Activated CD8-positive, alpha-beta T cell treated with anti-CD3 and anti-CD28 coated beads, Interleukin-2, amount 10 ng/mL, durations not matched to agents 7 days and 5 days (primary cell): ENCODE measurements at regions not wholly inside any gene's neighbourhood (a gene's known extent, or its start where the extent isn't known, plus 50 kb on each side); places are given as distances from the start of the nearest gene placed in this dataset.

Source experiments
- ATAC-seq: fragments of 150-1000 bp; cut with Tn5 transposase; one replicate; pipeline ENCODE4 v1.10.0; 2021; ENCODE audit warnings: moderate library complexity
- CTCF ChIA-PET: fragments of 350-600 bp; sonication (Branson Sonifier 250); formaldehyde crosslinking; loops from one replicate; lab custom pipeline; 2021; ENCODE audit warnings: antibody characterized with exemption; lab: Charles Lee
- POLR2A ChIA-PET: fragments of 350-600 bp; sonication (Branson Sonifier 250); formaldehyde crosslinking; loops from one replicate; lab custom pipeline; 2021; ENCODE audit warnings: antibody characterized with exemption; lab: Charles Lee
- DNase-seq: peaks from one replicate; pipeline ENCODE4 v3.0.0-alpha.2; 2020
- H3K27ac Mint-ChIP-seq: one replicate; pipeline ENCODE4 v1.8.0; 2021; ENCODE audit warnings: mild to moderate bottlenecking, mixed read lengths
- H3K27me3 Mint-ChIP-seq: one replicate; pipeline ENCODE4 v1.8.0; 2021; ENCODE audit warnings: low read depth, mixed read lengths
- H3K36me3 Mint-ChIP-seq: one replicate; pipeline ENCODE4 v1.8.0; 2021; ENCODE audit warnings: low read depth, mixed read lengths
- H3K4me1 Mint-ChIP-seq: one replicate; pipeline ENCODE4 v1.8.0; 2021; ENCODE audit warnings: low read depth, mixed read lengths
- H3K4me3 Mint-ChIP-seq: one replicate; pipeline ENCODE4 v1.8.0; 2021; ENCODE audit warnings: mild to moderate bottlenecking, mixed read lengths
- H3K9me3 Mint-ChIP-seq: one replicate; pipeline ENCODE4 v1.8.0; 2022; ENCODE audit warnings: mixed read lengths; ENCODE audit not compliant: insufficient read depth

DNA sequence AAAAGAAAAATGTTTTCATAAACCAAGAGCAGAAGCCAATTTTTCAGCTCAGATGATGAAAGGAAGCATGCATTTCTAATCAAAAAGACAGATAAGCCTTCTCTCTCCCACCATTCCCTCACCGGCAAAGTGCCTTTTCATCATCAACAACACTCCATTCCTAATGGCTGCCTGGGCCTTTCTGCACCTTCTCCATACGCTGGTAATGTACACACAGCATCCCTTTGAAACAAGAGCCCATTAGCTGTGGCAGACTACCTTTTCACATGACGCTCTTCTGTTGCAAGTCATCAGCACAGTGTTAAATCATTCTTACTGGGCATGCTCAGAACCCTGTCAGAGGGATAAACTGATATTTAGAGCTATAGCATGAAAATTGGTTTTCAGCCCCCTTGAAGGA, 408.9 kb downstream of the MEIS1 start:
- no peaks in the 10 kb centered on the region for H3K4me1 Mint-ChIP-seq
- POLR2A ChIA-PET: no interaction called here
- H3K27ac Mint-ChIP-seq: no peak overlapping the region
- DNase-seq (no peak), ATAC-seq (no peak)
- H3K27me3 Mint-ChIP-seq: no peaks in the 10 kb centered on the region
- no peak overlapping the region for H3K4me3 Mint-ChIP-seq
- H3K36me3 Mint-ChIP-seq: no peaks in the 10 kb centered on the region
- CTCF ChIA-PET: no interaction called here
- peaks cover 9% of the 10 kb centered on the region for H3K9me3 Mint-ChIP-seq

DNA sequence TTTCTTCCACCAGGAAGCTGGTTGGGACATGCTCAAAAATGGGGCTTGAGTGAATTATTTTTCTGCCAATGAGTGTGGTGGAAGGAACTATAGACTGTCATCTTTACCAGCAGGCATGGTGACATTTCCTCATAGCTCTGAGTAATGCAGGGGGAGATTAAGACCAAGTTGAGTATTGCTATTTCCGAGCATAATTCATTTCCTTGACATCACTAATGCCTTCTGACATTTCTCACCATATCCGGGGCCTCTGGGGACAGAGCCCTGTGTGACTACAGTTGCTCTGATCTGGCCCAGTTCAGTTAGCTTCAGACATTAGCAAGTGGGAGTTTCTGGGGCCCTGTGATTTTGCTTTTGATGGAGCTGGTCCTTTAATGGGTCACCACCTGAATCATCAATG, 410.4 kb downstream of the MEIS1 start:
- DNase-seq (no peak), ATAC-seq (no peak)
- peaks cover 5% of the 10 kb centered on the region for H3K9me3 Mint-ChIP-seq
- H3K4me3 Mint-ChIP-seq: no peak overlapping the region
- no peaks in the 10 kb centered on the region for H3K4me1 Mint-ChIP-seq
- H3K27ac Mint-ChIP-seq: no peak overlapping the region
- H3K36me3 Mint-ChIP-seq: no peaks in the 10 kb centered on the region
- POLR2A ChIA-PET: no interaction called here
- CTCF ChIA-PET: no interaction called here
- no peaks in the 10 kb centered on the region for H3K27me3 Mint-ChIP-seq

DNA sequence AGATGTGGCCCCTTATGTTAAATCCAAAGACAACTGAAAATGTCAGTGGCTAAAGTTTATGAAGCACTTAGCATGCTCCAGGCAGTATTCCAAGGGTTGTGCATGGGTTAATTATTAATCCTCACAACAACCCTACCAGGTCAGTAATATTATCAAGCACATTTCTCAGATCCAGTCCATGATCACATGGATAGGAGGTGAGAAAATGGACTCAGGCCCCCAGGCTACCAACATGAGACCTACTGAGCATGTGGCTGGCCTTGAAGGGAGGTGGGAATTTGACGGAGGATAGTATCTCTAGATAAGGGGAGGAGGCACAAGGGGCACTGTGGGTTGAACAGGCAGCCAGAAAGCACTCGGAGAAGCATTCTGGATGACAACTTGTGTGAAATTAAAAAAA, 412.0 kb downstream of the MEIS1 start:
- Mint-ChIP-seq H3K4me1 (no peaks in the 10 kb centered on the region), H3K36me3 (no peaks in the 10 kb centered on the region), H3K9me3 (no peaks in the 10 kb centered on the region), H3K27ac (no peak overlapping the region), H3K4me3 (no peak overlapping the region), H3K27me3 (no peaks in the 10 kb centered on the region)
- ChIA-PET POLR2A (no interaction called here), CTCF (no interaction called here)
- ATAC-seq: no peak
- DNase-seq: no peak

DNA sequence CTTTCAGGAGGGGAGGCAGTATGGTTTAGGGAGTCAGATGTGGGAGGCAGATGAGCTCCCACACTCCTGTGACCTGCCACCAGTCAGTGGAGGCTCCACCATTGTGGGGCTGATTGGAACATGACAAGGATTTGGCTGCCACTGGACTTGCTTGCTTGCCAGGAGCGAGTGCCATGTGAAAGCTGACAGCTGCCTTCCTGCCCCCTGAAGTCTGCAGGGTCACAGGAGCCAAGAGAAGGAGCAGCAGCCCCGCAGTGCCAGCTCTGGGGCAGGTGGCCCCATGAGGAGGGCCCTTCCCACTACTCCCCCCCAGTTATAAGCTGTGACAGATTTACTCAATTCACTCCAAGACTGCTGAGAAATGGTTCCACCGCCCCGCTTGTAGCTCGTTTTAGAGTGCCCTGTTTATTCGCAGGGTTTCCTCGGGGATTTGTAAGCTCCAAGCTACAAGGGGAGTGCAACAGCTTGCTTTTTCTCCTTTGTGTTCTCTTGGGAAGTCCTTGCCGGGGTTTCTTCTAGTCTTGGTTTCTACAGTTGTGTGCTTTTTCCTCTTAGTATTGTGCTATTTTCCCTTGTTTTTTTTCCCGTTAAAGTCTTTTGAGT, 414.3 kb downstream of the MEIS1 start:
- H3K9me3 Mint-ChIP-seq: no peaks in the 10 kb centered on the region
- H3K4me3 Mint-ChIP-seq: no peak overlapping the region
- no peak for ATAC-seq
- no peak for DNase-seq
- no peaks in the 10 kb centered on the region for H3K4me1 Mint-ChIP-seq
- no peaks in the 10 kb centered on the region for H3K27me3 Mint-ChIP-seq
- H3K27ac Mint-ChIP-seq: no peak overlapping the region
- ChIA-PET CTCF (no interaction called here), POLR2A (interaction anchor here (0.5 kb wide), 1 partner anchor 11 kb away, joined by 3 read pairs; no protein-coding TSS in a partner anchor)
- H3K36me3 Mint-ChIP-seq: no peaks in the 10 kb centered on the region

DNA sequence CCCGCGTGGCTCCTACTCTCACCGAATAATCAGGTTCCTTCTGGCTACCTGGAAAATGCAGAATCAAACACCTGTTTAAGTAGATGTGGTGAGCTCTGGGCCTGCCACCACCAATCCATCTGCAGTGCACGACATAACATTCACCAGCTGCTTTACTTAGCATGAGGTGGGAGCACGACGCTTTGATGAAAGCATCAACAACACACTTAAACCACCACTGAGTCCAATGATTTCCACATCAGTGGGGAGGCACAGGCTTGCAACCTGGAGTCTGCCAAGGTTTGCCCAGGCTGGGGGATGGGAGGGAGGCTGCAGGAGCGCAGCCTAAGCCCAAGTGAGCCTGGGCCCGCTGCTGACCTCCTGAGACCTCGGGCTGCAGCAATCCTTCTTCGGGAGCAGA, 415.5 kb downstream of the MEIS1 start:
- ChIA-PET CTCF (no interaction called here), POLR2A (no interaction called here)
- H3K36me3 Mint-ChIP-seq: no peaks in the 10 kb centered on the region
- no peaks in the 10 kb centered on the region for H3K9me3 Mint-ChIP-seq
- no peak overlapping the region for H3K27ac Mint-ChIP-seq
- H3K4me1 Mint-ChIP-seq: no peaks in the 10 kb centered on the region
- no peaks in the 10 kb centered on the region for H3K27me3 Mint-ChIP-seq
- no peak overlapping the region for H3K4me3 Mint-ChIP-seq
- ATAC-seq (no peak), DNase-seq (no peak)

DNA sequence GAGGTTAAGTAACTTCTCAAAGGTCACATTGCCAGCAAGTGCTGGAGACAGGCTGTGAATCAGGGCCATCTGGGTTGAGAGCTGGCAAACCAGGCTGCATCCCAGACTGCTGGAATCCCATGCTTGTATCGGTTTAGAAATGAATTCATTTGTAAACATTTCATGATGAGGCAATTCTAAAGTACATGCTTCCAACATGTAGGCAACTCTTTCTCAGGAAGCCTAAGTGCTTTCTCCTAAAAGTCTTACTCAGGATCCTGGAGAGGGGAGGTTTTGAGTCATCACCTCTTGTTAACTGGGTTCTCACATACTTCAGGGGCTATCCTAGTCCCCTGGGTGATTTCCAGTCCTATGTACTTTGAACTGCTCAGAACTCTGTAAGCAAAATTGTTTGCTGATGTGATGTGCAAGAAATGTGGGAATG, 416.5 kb downstream of the MEIS1 start:
- H3K27ac Mint-ChIP-seq: no peak overlapping the region
- DNase-seq (no peak), ATAC-seq (no peak)
- no peak overlapping the region for H3K4me3 Mint-ChIP-seq
- ChIA-PET CTCF (no interaction called here), POLR2A (no interaction called here)
- no peaks in the 10 kb centered on the region for H3K36me3 Mint-ChIP-seq
- no peaks in the 10 kb centered on the region for H3K27me3 Mint-ChIP-seq
- H3K4me1 Mint-ChIP-seq: no peaks in the 10 kb centered on the region
- no peaks in the 10 kb centered on the region for H3K9me3 Mint-ChIP-seq

DNA sequence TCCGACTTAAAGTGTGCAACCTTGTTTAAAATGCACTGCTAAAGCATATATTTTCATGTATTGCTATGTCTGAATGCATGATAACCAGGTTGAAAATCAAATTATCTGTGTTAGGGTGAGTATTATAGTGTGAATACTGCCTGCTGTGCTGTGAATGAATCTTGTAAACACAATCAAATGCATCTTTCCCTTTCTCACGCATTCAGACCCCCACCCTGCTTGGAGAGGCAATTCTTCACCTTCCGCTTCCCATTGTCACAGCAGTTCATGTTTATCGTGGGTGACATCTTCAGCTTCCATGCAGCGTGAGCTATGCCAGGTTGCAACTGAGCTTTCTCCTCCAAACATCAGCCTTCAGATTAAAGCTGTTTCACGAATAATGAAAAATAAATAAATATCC, 418.0 kb downstream of the MEIS1 start:
- no peak overlapping the region for H3K27ac Mint-ChIP-seq
- ATAC-seq (no peak), DNase-seq (no peak)
- no peak overlapping the region for H3K4me3 Mint-ChIP-seq
- no peaks in the 10 kb centered on the region for H3K9me3 Mint-ChIP-seq
- POLR2A ChIA-PET: no interaction called here
- H3K4me1 Mint-ChIP-seq: no peaks in the 10 kb centered on the region
- CTCF ChIA-PET: no interaction called here
- no peaks in the 10 kb centered on the region for H3K36me3 Mint-ChIP-seq
- H3K27me3 Mint-ChIP-seq: no peaks in the 10 kb centered on the region

DNA sequence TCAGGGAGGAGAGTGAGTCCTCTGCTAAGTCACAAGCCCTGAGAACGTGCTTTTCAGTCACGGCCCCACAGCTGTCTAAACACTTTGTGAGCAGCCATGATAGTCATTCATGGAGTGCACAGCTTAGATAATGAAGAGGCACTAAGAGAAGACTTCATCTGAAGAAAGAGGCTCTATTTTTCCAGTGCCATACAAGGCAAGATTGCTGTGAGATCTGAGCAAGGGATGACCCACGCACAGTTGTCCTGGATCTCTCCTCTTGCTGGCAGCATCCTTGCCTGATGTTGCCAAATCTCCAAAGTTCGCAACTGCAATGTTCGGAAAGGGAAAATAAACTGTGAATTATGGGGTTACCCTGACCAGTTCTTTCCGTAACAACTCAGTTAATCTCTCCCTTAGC, 418.7 kb downstream of the MEIS1 start:
- POLR2A ChIA-PET: no interaction called here
- Mint-ChIP-seq H3K36me3 (no peaks in the 10 kb centered on the region), H3K27ac (no peak overlapping the region), H3K4me1 (no peaks in the 10 kb centered on the region), H3K27me3 (no peaks in the 10 kb centered on the region), H3K4me3 (no peak overlapping the region), H3K9me3 (no peaks in the 10 kb centered on the region)
- DNase-seq: no peak
- no peak for ATAC-seq
- CTCF ChIA-PET: no interaction called here

DNA sequence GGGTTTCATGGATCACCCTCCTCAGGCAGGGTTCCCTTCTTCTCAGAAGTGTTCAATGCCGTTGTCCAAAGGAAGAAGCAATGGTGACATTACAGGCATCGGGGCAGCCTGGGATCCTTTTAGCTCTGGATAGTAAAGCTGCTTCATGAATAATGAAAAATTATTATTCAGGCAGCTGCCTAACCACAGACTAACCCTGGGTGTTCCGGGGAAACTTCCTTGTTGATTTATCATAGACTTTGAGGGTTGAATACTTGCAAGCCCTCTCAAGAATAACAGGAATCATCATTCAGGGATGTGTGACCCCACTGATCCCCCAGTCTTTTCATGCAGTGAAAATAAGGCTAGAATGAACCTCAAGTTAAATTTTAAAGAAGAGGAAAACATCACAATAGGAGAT, 419.4 kb downstream of the MEIS1 start:
- ChIA-PET POLR2A (no interaction called here), CTCF (no interaction called here)
- Mint-ChIP-seq H3K27ac (no peak overlapping the region), H3K4me1 (no peaks in the 10 kb centered on the region), H3K9me3 (no peaks in the 10 kb centered on the region), H3K36me3 (no peaks in the 10 kb centered on the region), H3K27me3 (no peaks in the 10 kb centered on the region), H3K4me3 (no peak overlapping the region)
- DNase-seq: no peak
- ATAC-seq: no peak

DNA sequence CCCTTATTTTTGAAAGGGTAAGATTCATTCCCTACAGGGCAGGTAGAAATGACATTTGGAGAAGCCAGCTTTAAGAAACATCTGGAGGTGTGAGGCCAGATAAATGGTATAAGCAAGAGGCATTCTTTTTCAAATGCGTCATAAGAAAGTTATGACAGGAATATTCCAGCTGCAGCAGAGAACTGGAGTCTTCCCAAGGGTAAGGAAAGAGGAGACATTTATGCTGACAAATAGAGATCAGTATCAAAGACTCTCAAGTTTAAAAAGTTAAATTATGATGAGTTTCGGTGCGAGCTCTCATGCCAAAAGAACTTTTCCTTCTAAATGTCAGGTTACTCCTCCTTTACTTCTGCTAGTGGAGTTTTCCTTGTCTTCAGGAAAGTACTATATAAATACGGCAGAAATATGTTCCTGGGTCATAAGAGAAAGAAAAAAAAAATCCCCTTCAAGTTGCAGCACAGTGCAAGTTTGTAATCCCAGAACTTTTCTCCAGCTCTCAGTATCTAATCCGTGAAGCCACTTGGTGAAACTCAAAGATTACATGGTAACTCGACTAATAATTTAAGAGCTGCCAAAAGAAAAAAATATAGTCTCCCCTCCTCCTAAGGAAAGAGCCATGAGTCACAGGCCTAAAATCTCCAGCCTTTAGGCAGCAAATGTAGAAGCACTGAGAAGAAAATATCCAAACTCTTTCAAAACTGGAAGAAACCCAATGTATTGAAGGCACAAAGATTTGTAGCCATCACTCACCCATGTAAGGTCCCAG, 428.1 kb downstream of the MEIS1 start:
- Mint-ChIP-seq H3K27me3 (no peaks in the 10 kb centered on the region), H3K27ac (no peak overlapping the region), H3K36me3 (no peaks in the 10 kb centered on the region), H3K4me3 (no peak overlapping the region), H3K9me3 (no peaks in the 10 kb centered on the region), H3K4me1 (no peaks in the 10 kb centered on the region)
- ATAC-seq (no peak), DNase-seq (no peak)
- ChIA-PET POLR2A (no interaction called here), CTCF (no interaction called here)

DNA sequence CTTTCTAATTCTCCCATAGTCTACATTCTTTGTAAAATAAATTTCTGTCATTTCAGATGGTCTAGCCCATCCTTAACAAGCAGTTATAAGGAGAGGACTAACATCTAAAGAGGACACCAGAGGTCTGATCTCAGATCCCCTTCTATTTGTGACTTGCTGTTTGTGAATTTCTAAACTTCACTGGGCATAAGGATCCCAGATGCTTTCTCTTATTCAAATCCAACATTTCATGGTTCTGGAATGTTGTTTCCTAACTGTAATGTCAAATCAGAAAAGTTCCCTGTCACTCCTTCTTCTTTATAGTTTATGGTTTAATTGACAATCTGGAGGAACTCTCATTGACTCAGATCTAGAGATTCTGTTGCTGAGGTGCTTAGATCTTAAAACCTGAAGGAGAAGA, 430.2 kb downstream of the MEIS1 start:
- H3K9me3 Mint-ChIP-seq: no peaks in the 10 kb centered on the region
- POLR2A ChIA-PET: no interaction called here
- H3K27ac Mint-ChIP-seq: no peak overlapping the region
- no peaks in the 10 kb centered on the region for H3K27me3 Mint-ChIP-seq
- H3K4me1 Mint-ChIP-seq: no peaks in the 10 kb centered on the region
- DNase-seq (no peak), ATAC-seq (no peak)
- CTCF ChIA-PET: no interaction called here
- no peaks in the 10 kb centered on the region for H3K36me3 Mint-ChIP-seq
- no peak overlapping the region for H3K4me3 Mint-ChIP-seq

DNA sequence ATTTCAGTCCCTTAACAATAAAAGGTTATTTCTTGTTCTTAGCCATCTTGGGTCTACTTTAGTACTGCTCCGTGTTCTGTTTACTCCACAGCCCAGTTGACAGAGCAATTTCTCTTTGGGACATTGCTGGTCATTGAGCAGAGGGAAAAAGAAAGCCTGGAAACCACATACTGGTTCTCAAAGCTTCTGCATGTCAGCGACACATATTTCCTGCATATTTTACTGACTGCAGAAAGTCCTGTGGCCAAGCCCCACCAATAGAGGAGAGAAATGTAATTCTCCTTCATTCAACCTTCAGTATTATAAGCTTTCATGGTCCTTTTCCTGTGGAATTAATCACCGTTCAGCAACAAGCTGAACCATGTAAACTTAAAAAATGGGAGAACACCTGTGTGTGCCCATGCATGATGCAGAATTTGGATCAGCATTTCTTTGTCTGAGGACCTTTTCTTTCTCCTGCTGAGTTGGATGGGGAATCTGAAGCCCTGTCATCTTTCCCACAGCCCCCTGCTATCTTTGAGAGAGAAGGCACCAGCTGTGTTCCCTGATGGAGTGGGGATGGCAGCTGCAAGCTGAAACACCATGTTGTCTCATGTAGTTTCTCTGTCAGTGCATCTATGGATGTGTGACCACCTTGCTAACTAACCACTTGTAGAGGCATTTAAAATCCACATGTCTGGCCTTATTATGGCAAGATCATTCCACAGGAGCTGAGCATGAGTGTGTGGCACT, 431.6 kb downstream of the MEIS1 start:
- ATAC-seq: no peak
- Mint-ChIP-seq H3K27ac (no peak overlapping the region), H3K36me3 (no peaks in the 10 kb centered on the region), H3K4me3 (no peak overlapping the region), H3K4me1 (no peaks in the 10 kb centered on the region), H3K9me3 (no peaks in the 10 kb centered on the region), H3K27me3 (no peaks in the 10 kb centered on the region)
- CTCF ChIA-PET: no interaction called here
- POLR2A ChIA-PET: no interaction called here
- DNase-seq: no peak
